Lower leg skin (tissue), 4 donors: ENCODE measurements at regions not wholly inside any gene's neighbourhood (a gene's known extent, or its start where the extent isn't known, plus 50 kb on each side); places are given as distances from the start of the nearest gene placed in this dataset.

Experiments used
- DNase-seq, 2 donors: peaks; one replicate each; pipeline ENCODE4 v3.0.0-alpha.2; 2019; ENCODE audit warnings: low spot score in 2 of 2
- H3K4me3 ChIP-seq: fragments of 200-600 bp; sonication (generic); 2 replicates; pipeline ENCODE4 v1.5.1; 2017; ENCODE audit warnings: mild to moderate bottlenecking, low read depth; ENCODE audit not compliant: poor library complexity, severe bottlenecking
- POLR2A ChIP-seq, 2 donors: fragments of 450-650 bp; IDR thresholded peaks; one replicate each; pipeline ENCODE4 v1.6.1; 2016 to 2017; ENCODE audit warnings: antibody characterized with exemption in 2 of 2, mild to moderate bottlenecking in 1 of 2, moderate library complexity in 1 of 2
- WGBS, 2 donors: methylation state at CpG; one replicate each; pipeline ENCODE4 v1.1.5; 2018; 5-methylcytosine and 5-hydroxymethylcytosine counted together
- intact Hi-C: fragments of 100-400 bp; cut with DNase I; formaldehyde crosslinking; loops from one replicate; pipeline ENCODE4 v1.15.0; 2023; ENCODE audit warnings: low total_unique reads
- TF ChIP-seq, protein P1 (sequence below), 3 donors: fragments of 450-650 bp; IDR thresholded peaks; one replicate each; pipeline ENCODE4 v1.5.1; 2016; ENCODE audit warnings: antibody characterized with exemption in 3 of 3, mild to moderate bottlenecking in 3 of 3, moderate library complexity in 2 of 3

- intact Hi-C loops: no loop called here
- H3K4me3 ChIP-seq: no peak overlapping the region
- no peak for TF ChIP-seq POLR2A (IDR thresholded peaks at IDR 0.05)
- TF ChIP-seq, protein P1, sequence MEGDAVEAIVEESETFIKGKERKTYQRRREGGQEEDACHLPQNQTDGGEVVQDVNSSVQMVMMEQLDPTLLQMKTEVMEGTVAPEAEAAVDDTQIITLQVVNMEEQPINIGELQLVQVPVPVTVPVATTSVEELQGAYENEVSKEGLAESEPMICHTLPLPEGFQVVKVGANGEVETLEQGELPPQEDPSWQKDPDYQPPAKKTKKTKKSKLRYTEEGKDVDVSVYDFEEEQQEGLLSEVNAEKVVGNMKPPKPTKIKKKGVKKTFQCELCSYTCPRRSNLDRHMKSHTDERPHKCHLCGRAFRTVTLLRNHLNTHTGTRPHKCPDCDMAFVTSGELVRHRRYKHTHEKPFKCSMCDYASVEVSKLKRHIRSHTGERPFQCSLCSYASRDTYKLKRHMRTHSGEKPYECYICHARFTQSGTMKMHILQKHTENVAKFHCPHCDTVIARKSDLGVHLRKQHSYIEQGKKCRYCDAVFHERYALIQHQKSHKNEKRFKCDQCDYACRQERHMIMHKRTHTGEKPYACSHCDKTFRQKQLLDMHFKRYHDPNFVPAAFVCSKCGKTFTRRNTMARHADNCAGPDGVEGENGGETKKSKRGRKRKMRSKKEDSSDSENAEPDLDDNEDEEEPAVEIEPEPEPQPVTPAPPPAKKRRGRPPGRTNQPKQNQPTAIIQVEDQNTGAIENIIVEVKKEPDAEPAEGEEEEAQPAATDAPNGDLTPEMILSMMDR (IDR thresholded peaks at IDR 0.05): no peak
- no peak for DNase-seq
- WGBS, 2 donors: 82 to 88% methylated on average over 4 of the region's 4 CpGs
Measured at GRCh38 chr2:175454953-175455389, 273.5 kb upstream of the ATP5MC3 start.

DNA sequence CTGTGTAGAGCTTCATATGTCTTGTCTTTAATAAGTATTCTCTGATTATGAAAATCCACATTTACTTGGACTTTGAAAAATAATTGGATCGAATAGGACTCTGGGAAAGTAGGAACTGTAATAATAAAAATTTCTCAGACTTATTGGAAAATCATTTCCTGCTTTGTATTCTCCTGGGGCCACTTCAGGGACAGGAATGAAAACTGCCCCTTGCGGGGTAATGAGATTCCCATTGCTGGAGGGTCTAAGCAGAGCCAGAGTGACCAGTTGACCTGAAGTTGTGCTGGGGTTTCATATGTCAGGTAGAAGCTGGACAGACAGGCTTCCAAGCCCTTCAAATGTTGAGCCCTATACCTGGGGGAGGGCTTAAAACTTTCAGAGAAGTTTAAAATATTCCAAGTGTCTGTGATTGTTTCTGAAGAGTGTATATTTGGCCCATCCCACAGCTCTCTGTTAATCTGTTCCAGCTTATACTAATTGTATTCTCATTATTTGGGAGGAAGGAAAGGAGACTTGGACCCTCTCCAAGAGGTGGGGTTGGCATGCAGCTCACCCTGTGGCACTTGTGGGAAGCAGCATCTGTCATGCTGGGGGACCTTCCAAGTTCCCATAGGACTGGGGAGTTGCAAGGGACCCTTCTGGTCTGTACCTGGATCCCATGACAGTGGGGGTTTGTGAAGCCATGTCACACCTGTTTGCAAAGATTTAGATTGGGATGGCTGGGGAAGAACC, 268.7 kb upstream of the ATP5MC3 start:
- H3K4me3 ChIP-seq: no peak overlapping the region
- 69 to 72% methylated on average over 2 of the region's 2 CpGs for WGBS, 2 donors
- no peak for DNase-seq
- intact Hi-C loops: no loop called here
- TF ChIP-seq, protein P1 (IDR thresholded peaks at IDR 0.05): no peak
- no peak for TF ChIP-seq POLR2A (IDR thresholded peaks at IDR 0.05)

GRCh38 chr2:175449616-175450015, 268.1 kb upstream of the ATP5MC3 start:
- no peak overlapping the region for H3K4me3 ChIP-seq
- intact Hi-C loops: no loop called here
- no peak for DNase-seq
- TF ChIP-seq POLR2A (IDR thresholded peaks at IDR 0.05): no peak
- TF ChIP-seq, protein P1 (IDR thresholded peaks at IDR 0.05): no peak

GRCh38 chr2:175446201-175446600, 264.7 kb upstream of the ATP5MC3 start:
- H3K4me3 ChIP-seq: no peak overlapping the region
- TF ChIP-seq, protein P1 (IDR thresholded peaks at IDR 0.05): no peak
- TF ChIP-seq POLR2A (IDR thresholded peaks at IDR 0.05): no peak
- 83 to 84% methylated on average over 4 of the region's 4 CpGs for WGBS, 2 donors
- intact Hi-C loops: no loop called here
- DNase-seq: no peak

DNA sequence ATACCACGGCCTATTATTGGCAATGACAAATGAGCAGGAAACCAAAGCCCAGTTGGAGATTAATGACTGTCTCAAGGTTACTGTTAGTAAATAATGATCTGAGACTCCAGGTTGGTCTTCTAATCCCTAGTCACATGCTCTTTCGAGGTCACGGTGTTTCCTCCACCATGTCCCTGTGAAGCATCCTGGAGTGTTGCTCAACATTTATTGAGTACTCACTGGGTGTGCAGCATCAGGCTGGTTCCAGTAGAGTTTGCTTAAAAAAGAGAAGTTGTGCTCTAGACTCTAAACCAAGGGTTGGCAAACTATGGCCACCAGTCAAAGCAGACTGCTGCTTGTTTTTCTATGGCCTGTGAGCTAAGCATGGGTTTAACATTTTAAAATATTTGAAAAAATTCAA, 263.8 kb upstream of the ATP5MC3 start:
- TF ChIP-seq POLR2A (IDR thresholded peaks at IDR 0.05): no peak
- TF ChIP-seq, protein P1 (IDR thresholded peaks at IDR 0.05): no peak
- 81 to 92% methylated on average over 3 of the region's 3 CpGs for WGBS, 2 donors
- intact Hi-C loops: no loop called here
- no peak for DNase-seq
- H3K4me3 ChIP-seq: no peak overlapping the region

- TF ChIP-seq POLR2A (IDR thresholded peaks at IDR 0.05): no peak
- TF ChIP-seq, protein P1 (IDR thresholded peaks at IDR 0.05): no peak
- intact Hi-C loops: no loop called here
- 74 to 77% methylated on average over 6 of the region's 6 CpGs for WGBS, 2 donors
Measured at GRCh38 chr2:175442441-175442840, 260.9 kb upstream of the ATP5MC3 start.

More at GRCh38 chr2:175442441-175442840, 260.9 kb upstream of the ATP5MC3 start:
- DNase-seq: no peak
- no peak overlapping the region for H3K4me3 ChIP-seq
